Osteoblast (primary cell): ENCODE measurements at regions not wholly inside any gene's neighbourhood (a gene's known extent, or its start where the extent isn't known, plus 50 kb on each side); places are given as distances from the start of the nearest gene placed in this dataset.

ENCODE experiments used
- DNase-seq: peaks from one replicate; pipeline ENCODE4 v3.0.0; 2011; ENCODE audit warnings: low spot score, mixed read lengths; ENCODE audit not compliant: insufficient read length; ENCODE audit errors: missing footprints
- H2AFZ ChIP-seq: 2 replicates; pipeline ENCODE4 v1.6.0; 2011; ENCODE audit warnings: mild to moderate bottlenecking, low read length
- H3K27ac ChIP-seq: 2 replicates; pipeline ENCODE4 v1.5.1; 2011; ENCODE audit warnings: mild to moderate bottlenecking, low read depth, low read length, moderate library complexity
- H3K27me3 ChIP-seq: 2 replicates; pipeline ENCODE4 v1.6.0; 2012; ENCODE audit warnings: mild to moderate bottlenecking, control low read depth, inconsistent platforms, low read length, moderate library complexity; ENCODE audit not compliant: insufficient read depth
- H3K36me3 ChIP-seq: 2 replicates; pipeline ENCODE4 v1.5.1; 2011; ENCODE audit warnings: mild to moderate bottlenecking, low read length, control low read depth, moderate library complexity; ENCODE audit not compliant: insufficient read depth
- H3K4me1 ChIP-seq: 2 replicates; pipeline ENCODE4 v1.5.1; 2011; ENCODE audit warnings: mild to moderate bottlenecking, low read length, control low read depth, moderate library complexity; ENCODE audit not compliant: insufficient read depth
- H3K4me2 ChIP-seq: 2 replicates; pipeline ENCODE4 v1.6.0; 2011; ENCODE audit warnings: mild to moderate bottlenecking, low read length; ENCODE audit not compliant: insufficient read depth
- H3K4me3 ChIP-seq: fragments of 200-600 bp; sonication (generic); 3 replicates; pipeline ENCODE4 v1.5.1; 2012; ENCODE audit warnings: mild to moderate bottlenecking, low read length, inconsistent platforms; ENCODE audit not compliant: insufficient read depth
- H3K79me2 ChIP-seq: 2 replicates; pipeline ENCODE4 v1.6.0; 2012; ENCODE audit warnings: mild to moderate bottlenecking, low read length, control low read depth, inconsistent platforms; ENCODE audit not compliant: insufficient read depth
- H3K9me3 ChIP-seq: 2 replicates; pipeline ENCODE4 v1.5.1; 2011; ENCODE audit warnings: low read depth, low read length, control low read depth
- H4K20me1 ChIP-seq: 2 replicates; pipeline ENCODE4 v1.6.0; 2012; ENCODE audit warnings: mild to moderate bottlenecking, low read length, control low read depth; ENCODE audit not compliant: insufficient read depth
- CTCF ChIP-seq: IDR thresholded peaks from 2 replicates; pipeline ENCODE4 v1.5.1; 2011; ENCODE audit warnings: mild to moderate bottlenecking, low read depth, low read length, moderate library complexity; ENCODE audit errors: extremely low read depth

GRCh38 chr12:132426349-132427173, 63.4 kb upstream of the FBRSL1 start:
- Histone ChIP-seq H3K9me3 (no peaks in the 10 kb centered on the region), H3K79me2 (no peaks in the 10 kb centered on the region), H3K4me3 (no peak overlapping the region), H3K27me3 (peaks cover 34% of the 10 kb centered on the region), H4K20me1 (no peaks in the 10 kb centered on the region), H3K4me1 (no peaks in the 10 kb centered on the region), H3K4me2 (no peak overlapping the region), H2AFZ (no peak overlapping the region), H3K36me3 (no peaks in the 10 kb centered on the region), H3K27ac (no peak overlapping the region)
- no peak for DNase-seq
- TF ChIP-seq CTCF: no peak

- no peak for DNase-seq
- Histone ChIP-seq H3K79me2 (no peaks in the 10 kb centered on the region), H3K4me2 (no peak overlapping the region), H3K4me1 (no peaks in the 10 kb centered on the region), H3K27me3 (peaks cover 29% of the 10 kb centered on the region), H3K36me3 (no peaks in the 10 kb centered on the region), H2AFZ (no peak overlapping the region), H4K20me1 (no peaks in the 10 kb centered on the region), H3K27ac (no peak overlapping the region), H3K4me3 (no peak overlapping the region), H3K9me3 (no peaks in the 10 kb centered on the region)
- TF ChIP-seq CTCF: no peak
These were observed 65.1 kb upstream of the FBRSL1 start for GRCh38 chr12:132424811-132425210.

DNA sequence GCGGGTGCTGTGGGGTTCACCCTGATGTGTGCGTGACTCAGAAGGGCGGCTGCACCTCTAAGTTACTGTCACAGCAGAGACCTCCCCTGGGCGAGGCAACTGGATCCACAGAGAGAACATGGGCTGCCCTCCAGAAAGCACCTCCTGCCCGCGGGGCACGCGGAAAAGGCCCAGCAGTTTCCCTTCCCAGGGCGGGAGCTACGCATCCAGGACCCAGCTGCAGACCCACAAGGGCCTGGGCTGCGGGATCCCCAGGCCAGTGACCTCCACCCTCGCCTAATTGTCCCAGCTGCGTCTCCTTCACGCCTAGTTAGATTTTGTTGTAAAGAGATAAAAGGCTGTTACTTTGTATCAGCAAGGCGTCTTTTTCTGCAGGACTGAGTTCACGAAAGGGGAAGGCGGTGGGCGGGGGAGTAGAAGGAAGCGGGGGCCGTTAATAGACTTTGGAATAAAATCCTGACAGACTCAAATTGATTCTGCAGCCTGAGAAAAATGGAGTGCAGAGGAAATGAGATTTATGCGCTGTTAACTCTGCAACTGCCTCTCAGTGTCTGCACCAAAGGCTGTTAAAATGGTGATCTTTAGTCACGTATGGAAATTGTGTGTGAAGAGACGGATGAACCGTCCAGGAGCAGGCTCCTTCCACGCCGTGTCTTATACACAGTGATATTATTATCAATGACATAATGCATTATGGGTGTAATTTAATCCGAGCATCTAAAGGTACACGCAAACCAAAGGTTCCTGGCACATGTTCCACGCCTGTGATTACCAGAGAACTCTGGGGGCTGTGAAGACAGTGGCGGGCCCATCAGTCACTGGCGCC, 65.9 kb upstream of the FBRSL1 start:
- H3K4me1 ChIP-seq: no peaks in the 10 kb centered on the region
- no peaks in the 10 kb centered on the region for H3K9me3 ChIP-seq
- TF ChIP-seq CTCF: no peak
- H4K20me1 ChIP-seq: no peaks in the 10 kb centered on the region
- H3K4me2 ChIP-seq: no peak overlapping the region
- no peak overlapping the region for H2AFZ ChIP-seq
- no peaks in the 10 kb centered on the region for H3K36me3 ChIP-seq
- H3K79me2 ChIP-seq: no peaks in the 10 kb centered on the region
- no peak overlapping the region for H3K4me3 ChIP-seq
- H3K27me3 ChIP-seq: peaks cover 28% of the 10 kb centered on the region
- H3K27ac ChIP-seq: no peak overlapping the region
- DNase-seq: no peak

DNA sequence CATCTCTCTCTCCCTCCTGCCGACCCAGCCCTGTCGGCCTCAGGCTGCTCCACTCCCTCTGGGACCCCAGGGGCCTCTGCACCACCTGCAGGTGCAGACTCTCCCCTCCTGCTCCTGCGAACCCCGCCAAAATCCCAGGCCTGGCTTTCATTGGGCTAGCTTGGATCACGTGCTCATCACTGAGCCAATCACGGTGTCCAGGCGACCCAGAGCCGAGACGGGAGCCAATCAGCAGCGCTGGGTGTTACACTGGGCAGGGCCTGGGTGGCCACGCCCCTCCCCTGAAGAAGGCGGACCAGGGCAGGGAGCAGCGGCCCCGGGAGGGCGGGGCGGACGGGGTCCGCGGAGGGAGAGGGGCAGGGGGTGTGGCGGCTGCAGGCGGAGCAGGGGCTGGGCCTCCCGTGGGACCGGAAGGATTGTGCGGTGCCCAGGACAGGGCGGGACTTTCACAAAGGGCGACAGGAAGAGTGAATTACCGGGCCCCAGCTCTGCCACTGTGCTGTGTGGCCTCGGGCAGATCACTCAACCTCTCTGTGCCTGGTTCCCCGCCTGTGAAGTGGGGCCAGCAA, 66.6 kb upstream of the FBRSL1 start:
- no peak for TF ChIP-seq CTCF
- Histone ChIP-seq H4K20me1 (no peaks in the 10 kb centered on the region), H3K27ac (no peak overlapping the region), H2AFZ (no peak overlapping the region), H3K79me2 (no peaks in the 10 kb centered on the region), H3K9me3 (no peaks in the 10 kb centered on the region), H3K4me2 (no peak overlapping the region), H3K27me3 (peaks cover 27% of the 10 kb centered on the region), H3K4me1 (no peaks in the 10 kb centered on the region), H3K36me3 (no peaks in the 10 kb centered on the region), H3K4me3 (no peak overlapping the region)
- DNase-seq: no peak
